ENCODE measurements at regions not wholly inside any gene's neighbourhood (a gene's known extent, or its start where the extent isn't known, plus 50 kb on each side); places are given as distances from the start of the nearest gene placed in this dataset.

DNA sequence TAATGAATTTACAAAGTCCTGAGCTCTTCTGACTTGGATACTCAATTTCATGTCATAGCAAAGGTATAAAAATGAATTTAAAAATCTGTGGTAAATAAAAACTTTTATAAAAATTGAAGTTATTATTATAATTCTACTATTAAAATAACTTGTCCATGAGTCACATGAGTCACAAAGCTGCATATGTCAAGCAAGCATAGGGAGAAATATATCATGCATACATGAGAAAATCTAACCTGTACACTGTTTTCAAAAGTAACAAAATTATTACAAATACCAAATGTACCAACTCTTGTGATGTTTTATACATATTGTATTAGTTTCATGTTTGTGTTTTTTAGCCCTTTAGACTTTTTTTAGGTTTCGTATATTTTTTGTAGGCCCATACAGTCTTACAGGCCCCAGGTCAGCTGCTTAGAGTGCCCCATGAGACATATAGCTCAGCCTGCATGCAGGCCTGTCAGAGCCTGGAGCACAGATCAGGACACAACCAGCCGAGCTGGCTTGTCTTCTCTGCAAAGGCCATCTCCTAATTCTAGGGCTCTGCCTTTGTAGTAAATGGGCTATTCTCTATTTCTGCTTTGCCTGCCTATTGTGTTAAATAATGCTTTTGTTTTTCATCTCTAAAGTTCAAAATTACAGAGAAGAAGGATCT, 818.7 kb upstream of the TENM3 start:
- H3K36me3 ChIP-seq (ENCODE audit: insufficient read depth, insufficient read length, low read length), result no peaks in the 10 kb centered on the region
- no peaks in the 10 kb centered on the region for H3K27me3 ChIP-seq (ENCODE audit: insufficient read depth, insufficient read length)
- DNase-seq (ENCODE audit: low read depth, low spot score), result no peak
- H3K4me3 ChIP-seq (ENCODE audit: insufficient read length, low read depth), result no peak overlapping the region
- H3K4me1 ChIP-seq (ENCODE audit: insufficient read depth, insufficient read length), result no peaks in the 10 kb centered on the region
- no peaks in the 10 kb centered on the region for H3K9me3 ChIP-seq (ENCODE audit: insufficient read depth, low read length)
- TF ChIP-seq SUZ12 (IDR thresholded peaks at IDR 0.05; ENCODE audit: extremely low read depth, insufficient read depth, insufficient read length) (no peak), ZNF274 (IDR thresholded peaks at IDR 0.05; ENCODE audit: low read depth, low read length) (no peak), YY1 (IDR thresholded peaks at IDR 0.05; ENCODE audit: insufficient read depth, insufficient read length) (no peak)
- H3K9ac ChIP-seq (ENCODE audit: insufficient read length, low read depth), result no peak overlapping the region

- H3K36me3 ChIP-seq (ENCODE audit: insufficient read depth, insufficient read length, low read length), result no peaks in the 10 kb centered on the region
- no peak for TF ChIP-seq ZNF274 (IDR thresholded peaks at IDR 0.05; ENCODE audit: low read depth, low read length)
- no peak for TF ChIP-seq YY1 (IDR thresholded peaks at IDR 0.05; ENCODE audit: insufficient read depth, insufficient read length)
- no peak for TF ChIP-seq SUZ12 (IDR thresholded peaks at IDR 0.05; ENCODE audit: extremely low read depth, insufficient read depth, insufficient read length)
- no peak overlapping the region for H3K9ac ChIP-seq (ENCODE audit: insufficient read length, low read depth)
- H3K27me3 ChIP-seq (ENCODE audit: insufficient read depth, insufficient read length), result no peaks in the 10 kb centered on the region
- no peaks in the 10 kb centered on the region for H3K9me3 ChIP-seq (ENCODE audit: insufficient read depth, low read length)
- H3K4me1 ChIP-seq (ENCODE audit: insufficient read depth, insufficient read length), result no peaks in the 10 kb centered on the region
- no peak overlapping the region for H3K4me3 ChIP-seq (ENCODE audit: insufficient read length, low read depth)
- DNase-seq (ENCODE audit: low read depth, low spot score), result no peak
Observed at GRCh38 chr4:181427076-181427475, 816.1 kb upstream of the TENM3 start.

DNA sequence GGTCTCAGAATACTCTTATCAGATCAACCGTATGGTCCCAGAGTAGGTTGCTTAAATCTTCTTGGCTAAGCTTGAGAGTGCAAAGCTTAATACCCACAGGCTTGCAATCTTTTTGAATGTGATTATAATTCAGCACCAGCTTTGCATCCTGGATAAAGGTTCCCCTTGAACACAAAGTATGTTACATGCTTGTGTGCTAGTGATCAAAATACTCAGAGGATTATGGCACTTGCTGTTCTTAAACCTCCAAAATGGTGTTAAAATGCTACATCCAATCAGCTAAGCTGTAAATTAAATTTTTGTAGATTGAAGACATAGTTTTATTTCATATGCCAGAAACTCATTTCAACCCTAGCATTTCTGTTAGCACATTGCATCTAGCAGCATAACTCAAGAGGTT, 812.2 kb upstream of the TENM3 start:
- no peak overlapping the region for H3K9ac ChIP-seq (ENCODE audit: insufficient read length, low read depth)
- no peaks in the 10 kb centered on the region for H3K36me3 ChIP-seq (ENCODE audit: insufficient read depth, insufficient read length, low read length)
- no peaks in the 10 kb centered on the region for H3K27me3 ChIP-seq (ENCODE audit: insufficient read depth, insufficient read length)
- H3K9me3 ChIP-seq (ENCODE audit: insufficient read depth, low read length), result no peaks in the 10 kb centered on the region
- no peaks in the 10 kb centered on the region for H3K4me1 ChIP-seq (ENCODE audit: insufficient read depth, insufficient read length)
- no peak overlapping the region for H3K4me3 ChIP-seq (ENCODE audit: insufficient read length, low read depth)
- no peak for DNase-seq (ENCODE audit: low read depth, low spot score)
- TF ChIP-seq YY1 (IDR thresholded peaks at IDR 0.05; ENCODE audit: insufficient read depth, insufficient read length), result no peak
- TF ChIP-seq SUZ12 (IDR thresholded peaks at IDR 0.05; ENCODE audit: extremely low read depth, insufficient read depth, insufficient read length), result no peak
- no peak for TF ChIP-seq ZNF274 (IDR thresholded peaks at IDR 0.05; ENCODE audit: low read depth, low read length)

- no peaks in the 10 kb centered on the region for H3K4me1 ChIP-seq (ENCODE audit: insufficient read depth, insufficient read length)
- no peak for DNase-seq (ENCODE audit: low read depth, low spot score)
- H3K4me3 ChIP-seq (ENCODE audit: insufficient read length, low read depth), result no peak overlapping the region
- no peaks in the 10 kb centered on the region for H3K36me3 ChIP-seq (ENCODE audit: insufficient read depth, insufficient read length, low read length)
- H3K9me3 ChIP-seq (ENCODE audit: insufficient read depth, low read length), result no peaks in the 10 kb centered on the region
- no peak overlapping the region for H3K9ac ChIP-seq (ENCODE audit: insufficient read length, low read depth)
- H3K27me3 ChIP-seq (ENCODE audit: insufficient read depth, insufficient read length), result no peaks in the 10 kb centered on the region
- no peak for TF ChIP-seq YY1 (IDR thresholded peaks at IDR 0.05; ENCODE audit: insufficient read depth, insufficient read length)
- TF ChIP-seq ZNF274 (IDR thresholded peaks at IDR 0.05; ENCODE audit: low read depth, low read length), result no peak
- no peak for TF ChIP-seq SUZ12 (IDR thresholded peaks at IDR 0.05; ENCODE audit: extremely low read depth, insufficient read depth, insufficient read length)
Observed at GRCh38 chr4:181431661-181432060, 811.5 kb upstream of the TENM3 start.

GRCh38 chr4:181432335-181432734, 810.9 kb upstream of the TENM3 start:
- DNase-seq (ENCODE audit: low read depth, low spot score), result no peak
- Histone ChIP-seq H3K9me3 (ENCODE audit: insufficient read depth, low read length) (no peaks in the 10 kb centered on the region), H3K36me3 (ENCODE audit: insufficient read depth, insufficient read length, low read length) (no peaks in the 10 kb centered on the region), H3K4me1 (ENCODE audit: insufficient read depth, insufficient read length) (no peaks in the 10 kb centered on the region), H3K4me3 (ENCODE audit: insufficient read length, low read depth) (no peak overlapping the region), H3K9ac (ENCODE audit: insufficient read length, low read depth) (no peak overlapping the region), H3K27me3 (ENCODE audit: insufficient read depth, insufficient read length) (no peaks in the 10 kb centered on the region)
- no peak for TF ChIP-seq SUZ12 (IDR thresholded peaks at IDR 0.05; ENCODE audit: extremely low read depth, insufficient read depth, insufficient read length)
- TF ChIP-seq ZNF274 (IDR thresholded peaks at IDR 0.05; ENCODE audit: low read depth, low read length), result no peak
- TF ChIP-seq YY1 (IDR thresholded peaks at IDR 0.05; ENCODE audit: insufficient read depth, insufficient read length), result no peak

DNA sequence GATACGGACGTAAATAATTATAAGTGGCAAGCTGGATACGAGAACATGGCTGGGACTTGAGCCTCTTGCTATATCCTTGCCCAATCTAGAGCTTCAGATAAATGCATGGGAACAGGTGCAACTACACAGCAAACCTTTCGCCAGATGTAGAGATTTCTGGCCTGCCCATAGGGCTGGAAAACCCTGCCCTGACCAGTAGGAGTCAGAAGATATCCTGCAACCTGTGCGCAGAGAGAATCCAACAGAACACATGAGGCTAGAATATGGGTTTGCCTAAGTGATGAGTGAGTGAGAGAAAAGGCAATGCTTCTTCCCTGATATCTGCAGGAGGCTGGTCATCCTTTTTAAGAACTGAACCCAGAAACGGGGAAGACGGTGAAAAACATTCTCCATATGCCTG, 805.3 kb upstream of the TENM3 start:
- H3K4me1 ChIP-seq (ENCODE audit: insufficient read depth, insufficient read length), result no peaks in the 10 kb centered on the region
- DNase-seq (ENCODE audit: low read depth, low spot score), result no peak
- no peak overlapping the region for H3K9ac ChIP-seq (ENCODE audit: insufficient read length, low read depth)
- no peaks in the 10 kb centered on the region for H3K27me3 ChIP-seq (ENCODE audit: insufficient read depth, insufficient read length)
- H3K36me3 ChIP-seq (ENCODE audit: insufficient read depth, insufficient read length, low read length), result no peaks in the 10 kb centered on the region
- H3K4me3 ChIP-seq (ENCODE audit: insufficient read length, low read depth), result no peak overlapping the region
- H3K9me3 ChIP-seq (ENCODE audit: insufficient read depth, low read length), result no peaks in the 10 kb centered on the region
- TF ChIP-seq YY1 (IDR thresholded peaks at IDR 0.05; ENCODE audit: insufficient read depth, insufficient read length) (no peak), SUZ12 (IDR thresholded peaks at IDR 0.05; ENCODE audit: extremely low read depth, insufficient read depth, insufficient read length) (no peak)

GRCh38 chr4:181438641-181439040, 804.6 kb upstream of the TENM3 start:
- no peak for DNase-seq (ENCODE audit: low read depth, low spot score)
- TF ChIP-seq ZNF274 (IDR thresholded peaks at IDR 0.05; ENCODE audit: low read depth, low read length) (no peak), SUZ12 (IDR thresholded peaks at IDR 0.05; ENCODE audit: extremely low read depth, insufficient read depth, insufficient read length) (no peak), YY1 (IDR thresholded peaks at IDR 0.05; ENCODE audit: insufficient read depth, insufficient read length) (no peak)
- Histone ChIP-seq H3K27me3 (ENCODE audit: insufficient read depth, insufficient read length) (no peaks in the 10 kb centered on the region), H3K9ac (ENCODE audit: insufficient read length, low read depth) (no peak overlapping the region), H3K4me1 (ENCODE audit: insufficient read depth, insufficient read length) (no peaks in the 10 kb centered on the region), H3K4me3 (ENCODE audit: insufficient read length, low read depth) (no peak overlapping the region), H3K36me3 (ENCODE audit: insufficient read depth, insufficient read length, low read length) (no peaks in the 10 kb centered on the region), H3K9me3 (ENCODE audit: insufficient read depth, low read length) (no peaks in the 10 kb centered on the region)

Measured in NT2/D1 (cell line).